A204.1 (cell line): ENCODE measurements at regions not wholly inside any gene's neighbourhood (a gene's known extent, or its start where the extent isn't known, plus 50 kb on each side); places are given as distances from the start of the nearest gene placed in this dataset.
"Not testable (repeated sequence)": the region's sequence is repeated elsewhere in the genome, so short reads cannot be mapped to it uniquely, and the experiment has no call there.

Experiments
- FAIRE-seq: peaks from 2 replicates; lab custom pipeline; 2012; peaks lifted over from hg19 to GRCh38; lab: Jason Lieb, UNC

- FAIRE-seq = no peak
Observed at GRCh38 chr3:103803787-103804186, 1369.0 kb downstream of the ZPLD1 start.

GRCh38 chr3:103810167-103810566 is 1375.4 kb downstream of the ZPLD1 start:
- no peak for FAIRE-seq

GRCh38 chr3:103813955-103814354 is 1379.1 kb downstream of the ZPLD1 start:
- FAIRE-seq = no peak

- FAIRE-seq = no peak
Observed at GRCh38 chr3:103818398-103818797, 1383.6 kb downstream of the ZPLD1 start.

GRCh38 chr3:103818800-103819199 is 1384.0 kb downstream of the ZPLD1 start:
- no peak for FAIRE-seq

- FAIRE-seq = no peak
Observed at GRCh38 chr3:103825586-103825985, 1390.8 kb downstream of the ZPLD1 start.

GRCh38 chr3:103829723-103830326 is 1395.0 kb downstream of the ZPLD1 start:
- no peak for FAIRE-seq

- no peak for FAIRE-seq
Observed at GRCh38 chr3:103847081-103848062, 1412.6 kb downstream of the ZPLD1 start.

- FAIRE-seq = peak; percentile 53
Observed at GRCh38 chr3:103851793-103852192, 1417.0 kb downstream of the ZPLD1 start.

- no peak for FAIRE-seq
Observed at GRCh38 chr3:103862415-103862814, 1427.6 kb downstream of the ZPLD1 start.

- no peak for FAIRE-seq
Observed at GRCh38 chr3:103863381-103863780, 1428.6 kb downstream of the ZPLD1 start.

- no peak for FAIRE-seq
Observed at GRCh38 chr3:103866113-103866512, 1431.3 kb downstream of the ZPLD1 start.

- no peak for FAIRE-seq
Observed at GRCh38 chr3:103873021-103873420, 1438.2 kb downstream of the ZPLD1 start.

- no peak for FAIRE-seq
Observed at GRCh38 chr3:103873897-103874545, 1439.2 kb downstream of the ZPLD1 start.

GRCh38 chr3:103881809-103882208 is 1447.0 kb downstream of the ZPLD1 start:
- not testable (repeated sequence) for FAIRE-seq

GRCh38 chr3:103889675-103890074 is 1454.9 kb downstream of the ZPLD1 start:
- FAIRE-seq = no peak

- FAIRE-seq = no peak
Observed at GRCh38 chr3:103894162-103894822, 1459.5 kb downstream of the ZPLD1 start.

- FAIRE-seq = no peak
Observed at GRCh38 chr3:103899328-103899727, 1464.5 kb downstream of the ZPLD1 start.

GRCh38 chr3:103904991-103905390 is 1461.7 kb upstream of the ALCAM start:
- no peak for FAIRE-seq

GRCh38 chr3:103906304-103906703 is 1460.4 kb upstream of the ALCAM start:
- no peak for FAIRE-seq

- FAIRE-seq = no peak
Observed at GRCh38 chr3:103906808-103907207, 1459.9 kb upstream of the ALCAM start.

GRCh38 chr3:103907567-103907966 is 1459.1 kb upstream of the ALCAM start:
- no peak for FAIRE-seq
